Coronary artery (tissue), 2 donors: ENCODE measurements at regions not wholly inside any gene's neighbourhood (a gene's known extent, or its start where the extent isn't known, plus 50 kb on each side); places are given as distances from the start of the nearest gene placed in this dataset.

Experiments
- DNase-seq: peaks from one replicate; pipeline ENCODE4 v3.0.0-alpha.2; 2017; ENCODE audit warnings: low spot score
- H3K27ac ChIP-seq, 2 donors: fragments of 200-600 bp; sonication (generic); one replicate each; pipeline ENCODE4 v1.5.1; 2016 to 2019
- H3K4me3 ChIP-seq: fragments of 200-600 bp; sonication (generic); 2 replicates; pipeline ENCODE4 v1.5.1; 2016; ENCODE audit warnings: mild to moderate bottlenecking, moderate library complexity
- TF ChIP-seq, protein P1 (sequence below): fragments of 200-600 bp; sonication (generic); IDR thresholded peaks from one replicate; pipeline ENCODE4 v1.5.1; 2019; ENCODE audit warnings: antibody characterized with exemption

DNA sequence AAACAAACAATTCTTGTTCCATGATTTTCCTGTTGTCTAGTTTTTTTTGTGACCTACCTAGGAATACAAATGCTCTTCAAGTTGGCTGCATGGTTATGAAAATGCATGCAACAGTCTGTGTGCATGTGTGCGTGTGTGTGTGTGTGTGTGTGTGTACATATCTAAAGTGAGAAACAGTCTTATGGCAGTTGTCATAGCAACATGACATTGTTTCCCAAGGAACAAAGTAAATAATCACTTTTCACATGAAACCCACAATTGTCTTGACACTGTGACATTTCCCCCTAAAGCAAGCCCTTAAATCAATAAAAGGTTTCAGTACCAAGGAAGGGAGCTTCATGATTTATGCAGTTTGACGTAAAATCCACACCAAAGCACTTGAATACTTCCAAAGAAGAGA lies 758.4 kb downstream of the CDH8 start:
- no peak for DNase-seq
- TF ChIP-seq, protein P1, sequence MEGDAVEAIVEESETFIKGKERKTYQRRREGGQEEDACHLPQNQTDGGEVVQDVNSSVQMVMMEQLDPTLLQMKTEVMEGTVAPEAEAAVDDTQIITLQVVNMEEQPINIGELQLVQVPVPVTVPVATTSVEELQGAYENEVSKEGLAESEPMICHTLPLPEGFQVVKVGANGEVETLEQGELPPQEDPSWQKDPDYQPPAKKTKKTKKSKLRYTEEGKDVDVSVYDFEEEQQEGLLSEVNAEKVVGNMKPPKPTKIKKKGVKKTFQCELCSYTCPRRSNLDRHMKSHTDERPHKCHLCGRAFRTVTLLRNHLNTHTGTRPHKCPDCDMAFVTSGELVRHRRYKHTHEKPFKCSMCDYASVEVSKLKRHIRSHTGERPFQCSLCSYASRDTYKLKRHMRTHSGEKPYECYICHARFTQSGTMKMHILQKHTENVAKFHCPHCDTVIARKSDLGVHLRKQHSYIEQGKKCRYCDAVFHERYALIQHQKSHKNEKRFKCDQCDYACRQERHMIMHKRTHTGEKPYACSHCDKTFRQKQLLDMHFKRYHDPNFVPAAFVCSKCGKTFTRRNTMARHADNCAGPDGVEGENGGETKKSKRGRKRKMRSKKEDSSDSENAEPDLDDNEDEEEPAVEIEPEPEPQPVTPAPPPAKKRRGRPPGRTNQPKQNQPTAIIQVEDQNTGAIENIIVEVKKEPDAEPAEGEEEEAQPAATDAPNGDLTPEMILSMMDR, result no peak

GRCh38 chr16:61274211-61274610 lies 762.0 kb downstream of the CDH8 start:
- Histone ChIP-seq H3K27ac (no peak overlapping the region), H3K4me3 (no peak overlapping the region)
- TF ChIP-seq, protein P1, result no peak
- no peak for DNase-seq

More for the DNA sequence above, 758.4 kb downstream of the CDH8 start:
- Histone ChIP-seq H3K4me3 (no peak overlapping the region), H3K27ac (no peak overlapping the region)

- DNase-seq, result no peak
- Histone ChIP-seq H3K27ac (no peak overlapping the region), H3K4me3 (no peak overlapping the region)
- TF ChIP-seq, protein P1, result no peak
Measured at GRCh38 chr16:61270726-61271125, 765.5 kb downstream of the CDH8 start.

DNA sequence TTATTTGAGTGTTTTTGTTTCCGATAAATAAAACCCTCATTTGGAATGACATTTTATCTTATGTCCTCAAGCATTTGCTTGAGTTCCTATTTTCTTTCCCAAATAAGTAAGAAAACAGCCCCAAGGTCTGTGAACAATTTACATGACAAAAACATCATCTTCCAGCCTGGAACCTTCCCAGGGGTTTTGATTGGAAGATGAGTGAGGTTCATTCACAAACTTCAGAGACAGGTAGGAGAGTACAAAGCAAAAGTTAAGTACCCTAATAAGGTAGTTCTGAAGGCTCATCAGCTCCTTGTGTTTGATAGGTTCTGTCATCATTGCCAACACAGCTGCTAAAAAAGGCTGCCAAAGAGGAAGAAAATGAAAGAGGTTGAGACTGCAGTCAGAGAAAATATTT lies 772.8 kb downstream of the CDH8 start:
- no peak for DNase-seq
- TF ChIP-seq, protein P1, result no peak
- Histone ChIP-seq H3K4me3 (no peak overlapping the region), H3K27ac (no peak overlapping the region)

GRCh38 chr16:61261315-61261714 lies 774.9 kb downstream of the CDH8 start:
- Histone ChIP-seq H3K27ac (no peak overlapping the region), H3K4me3 (no peak overlapping the region)
- TF ChIP-seq, protein P1, result no peak
- DNase-seq, result no peak

DNA sequence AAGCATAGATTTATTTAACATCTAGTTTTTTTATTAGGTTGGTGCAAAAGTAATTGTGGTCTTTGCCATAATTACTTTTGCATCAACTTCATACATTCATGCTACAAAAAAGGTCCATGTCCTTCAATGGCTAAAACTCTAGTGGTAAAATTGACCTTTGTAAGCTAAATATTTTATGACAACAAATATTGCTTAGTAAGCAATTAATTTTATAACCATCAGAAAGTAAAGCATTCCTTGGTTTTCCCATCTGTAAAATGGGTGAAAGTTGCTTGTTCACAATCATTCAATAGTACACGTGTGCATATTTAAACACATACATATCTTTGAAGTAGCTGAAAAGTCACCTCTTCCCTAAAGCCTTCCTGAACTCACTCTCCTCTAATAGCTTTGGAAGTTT lies 789.6 kb downstream of the CDH8 start:
- TF ChIP-seq, protein P1, result no peak
- no peak overlapping the region for H3K27ac ChIP-seq
- no peak for DNase-seq
- no peak overlapping the region for H3K4me3 ChIP-seq

DNA sequence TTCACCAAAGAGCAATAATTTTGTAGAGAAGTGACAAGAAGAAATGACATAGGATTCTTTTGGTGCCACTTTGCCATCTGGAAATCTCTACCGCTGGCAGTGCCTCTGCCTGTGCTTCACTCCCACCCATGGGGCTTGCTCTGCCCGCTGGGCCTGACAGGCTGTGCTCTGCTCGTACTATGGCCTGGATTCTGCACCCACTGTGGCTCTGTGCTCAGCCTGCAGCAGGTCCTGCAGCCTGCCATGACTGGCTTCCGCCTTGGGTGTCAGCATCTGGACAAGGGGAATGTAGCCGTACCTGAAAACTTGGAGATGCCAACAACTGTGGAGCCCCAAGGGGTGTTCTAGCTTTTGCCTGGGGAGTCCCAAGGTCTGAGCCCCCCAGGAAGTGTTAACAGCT lies 792.3 kb downstream of the CDH8 start:
- Histone ChIP-seq H3K4me3 (no peak overlapping the region), H3K27ac (no peak overlapping the region)
- no peak for DNase-seq
- TF ChIP-seq, protein P1, result no peak
